Activated CD8-positive, alpha-beta T cell treated with anti-CD3 and anti-CD28 coated beads for 36 hours (primary cell): ENCODE measurements at regions not wholly inside any gene's neighbourhood (a gene's known extent, or its start where the extent isn't known, plus 50 kb on each side); places are given as distances from the start of the nearest gene placed in this dataset.

ENCODE experiments used
- ATAC-seq: fragments of 200-7000 bp; cut with Tn5 transposase; one replicate; pipeline ENCODE4 v1.10.0; 2021; ENCODE audit warnings: mild to moderate bottlenecking, moderate library complexity
- CTCF ChIA-PET: fragments of 350-600 bp; sonication (Branson Sonifier 250); formaldehyde crosslinking; loops from one replicate; lab custom pipeline; 2021; ENCODE audit warnings: antibody characterized with exemption; lab: Charles Lee
- POLR2A ChIA-PET: fragments of 350-600 bp; sonication (Branson Sonifier 250); formaldehyde crosslinking; loops from one replicate; lab custom pipeline; 2021; ENCODE audit warnings: antibody characterized with exemption; lab: Charles Lee
- DNase-seq: peaks from one replicate; pipeline ENCODE4 v3.0.0-alpha.2; 2020
- H3K27ac Mint-ChIP-seq: one replicate; pipeline ENCODE4 v1.8.0; 2021; ENCODE audit warnings: mild to moderate bottlenecking, mixed read lengths
- H3K27me3 Mint-ChIP-seq: one replicate; pipeline ENCODE4 v1.8.0; 2021; ENCODE audit warnings: mixed read lengths
- H3K36me3 Mint-ChIP-seq: one replicate; pipeline ENCODE4 v1.8.0; 2021; ENCODE audit warnings: low read depth, mixed read lengths
- H3K4me1 Mint-ChIP-seq: one replicate; pipeline ENCODE4 v1.8.0; 2021; ENCODE audit warnings: low read depth, mixed read lengths
- H3K4me3 Mint-ChIP-seq: one replicate; pipeline ENCODE4 v1.8.0; 2021; ENCODE audit warnings: mild to moderate bottlenecking, moderate library complexity, mixed read lengths
- H3K9me3 Mint-ChIP-seq: one replicate; pipeline ENCODE4 v1.8.0; 2021; ENCODE audit warnings: mixed read lengths
- intact Hi-C: fragments of 100-400 bp; cut with micrococcal nuclease; formaldehyde crosslinking; loops from one replicate; pipeline ENCODE4 v1.10.0; 2022
- TF ChIP-seq, protein P1 (sequence below): fragments of 200-600 bp; IDR thresholded peaks from one replicate; pipeline ENCODE4 v1.8.0; 2022; ENCODE audit warnings: antibody characterized with exemption, mild to moderate bottlenecking

DNA sequence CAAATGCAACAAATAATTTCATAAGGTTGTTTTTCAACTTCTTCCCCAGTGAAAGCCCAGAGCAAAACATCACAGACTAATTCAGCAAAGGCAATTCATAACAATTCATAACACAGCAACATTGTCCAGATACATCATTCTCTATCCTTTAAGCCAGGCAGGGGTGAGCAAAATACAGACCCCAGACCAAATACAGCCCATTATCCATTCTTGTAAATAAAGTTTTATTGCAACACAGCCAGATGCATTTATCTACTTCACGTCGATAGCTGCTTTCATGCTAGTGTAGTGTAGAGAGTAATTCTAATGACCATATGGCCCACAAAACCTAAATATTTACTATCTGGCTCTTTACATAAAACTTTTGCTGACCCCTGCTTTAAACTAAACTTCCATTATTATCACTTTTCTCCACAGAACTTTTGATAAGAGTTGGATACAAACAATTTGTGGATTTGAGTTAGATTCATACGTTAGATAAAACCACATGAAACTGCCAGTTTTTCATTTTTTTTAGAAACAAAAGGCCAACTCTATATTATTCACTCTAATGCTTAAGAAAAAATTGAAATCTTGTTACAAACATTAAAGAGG, 174.4 kb downstream of the DUSP6 start:
- ChIA-PET POLR2A (interaction anchor here (1.2 kb wide), 1 partner anchor 173 kb away, joined by 3 read pairs; no protein-coding TSS in a partner anchor), CTCF (interaction anchor here (0.7 kb wide), 1 partner anchor 523 kb away, joined by 3 read pairs; no protein-coding TSS in a partner anchor)
- no peak overlapping the region for H3K27ac Mint-ChIP-seq
- H3K36me3 Mint-ChIP-seq: no peaks in the 10 kb centered on the region
- H3K4me1 Mint-ChIP-seq: peaks cover 28% of the 10 kb centered on the region
- DNase-seq (no peak), ATAC-seq (no peak)
- TF ChIP-seq, protein P1, sequence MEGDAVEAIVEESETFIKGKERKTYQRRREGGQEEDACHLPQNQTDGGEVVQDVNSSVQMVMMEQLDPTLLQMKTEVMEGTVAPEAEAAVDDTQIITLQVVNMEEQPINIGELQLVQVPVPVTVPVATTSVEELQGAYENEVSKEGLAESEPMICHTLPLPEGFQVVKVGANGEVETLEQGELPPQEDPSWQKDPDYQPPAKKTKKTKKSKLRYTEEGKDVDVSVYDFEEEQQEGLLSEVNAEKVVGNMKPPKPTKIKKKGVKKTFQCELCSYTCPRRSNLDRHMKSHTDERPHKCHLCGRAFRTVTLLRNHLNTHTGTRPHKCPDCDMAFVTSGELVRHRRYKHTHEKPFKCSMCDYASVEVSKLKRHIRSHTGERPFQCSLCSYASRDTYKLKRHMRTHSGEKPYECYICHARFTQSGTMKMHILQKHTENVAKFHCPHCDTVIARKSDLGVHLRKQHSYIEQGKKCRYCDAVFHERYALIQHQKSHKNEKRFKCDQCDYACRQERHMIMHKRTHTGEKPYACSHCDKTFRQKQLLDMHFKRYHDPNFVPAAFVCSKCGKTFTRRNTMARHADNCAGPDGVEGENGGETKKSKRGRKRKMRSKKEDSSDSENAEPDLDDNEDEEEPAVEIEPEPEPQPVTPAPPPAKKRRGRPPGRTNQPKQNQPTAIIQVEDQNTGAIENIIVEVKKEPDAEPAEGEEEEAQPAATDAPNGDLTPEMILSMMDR: no peak
- no peaks in the 10 kb centered on the region for H3K9me3 Mint-ChIP-seq
- intact Hi-C loops: no loop called here
- peaks cover 4% of the 10 kb centered on the region for H3K27me3 Mint-ChIP-seq
- no peak overlapping the region for H3K4me3 Mint-ChIP-seq

DNA sequence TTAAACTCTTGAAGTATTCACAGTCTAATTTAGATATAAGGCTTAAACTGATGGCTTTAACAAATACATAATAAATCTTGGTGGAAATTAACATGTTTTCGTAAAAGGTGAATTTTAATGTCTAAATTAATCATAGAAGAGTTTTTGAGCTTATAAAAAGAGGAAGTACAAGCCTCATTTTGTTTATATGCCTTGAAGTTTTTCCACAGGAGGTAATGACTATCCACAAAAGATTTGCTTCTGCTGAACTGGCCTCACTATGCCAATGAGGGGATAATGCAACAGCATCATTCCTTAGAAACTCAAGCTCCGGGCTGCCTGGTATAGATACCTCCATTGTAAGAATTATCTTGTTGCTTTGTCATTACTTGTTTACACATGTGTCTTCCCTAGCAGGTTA, 175.6 kb downstream of the DUSP6 start:
- ATAC-seq (no peak), DNase-seq (no peak)
- Mint-ChIP-seq H3K9me3 (no peaks in the 10 kb centered on the region), H3K27me3 (peaks cover 4% of the 10 kb centered on the region), H3K36me3 (no peaks in the 10 kb centered on the region), H3K4me1 (peaks cover 24% of the 10 kb centered on the region), H3K4me3 (no peak overlapping the region), H3K27ac (no peak overlapping the region)
- TF ChIP-seq, protein P1: no peak
- ChIA-PET CTCF (no interaction called here), POLR2A (interaction anchor here (1.2 kb wide), 1 partner anchor 174 kb away, joined by 3 read pairs; no protein-coding TSS in a partner anchor)
- intact Hi-C loops: no loop called here

DNA sequence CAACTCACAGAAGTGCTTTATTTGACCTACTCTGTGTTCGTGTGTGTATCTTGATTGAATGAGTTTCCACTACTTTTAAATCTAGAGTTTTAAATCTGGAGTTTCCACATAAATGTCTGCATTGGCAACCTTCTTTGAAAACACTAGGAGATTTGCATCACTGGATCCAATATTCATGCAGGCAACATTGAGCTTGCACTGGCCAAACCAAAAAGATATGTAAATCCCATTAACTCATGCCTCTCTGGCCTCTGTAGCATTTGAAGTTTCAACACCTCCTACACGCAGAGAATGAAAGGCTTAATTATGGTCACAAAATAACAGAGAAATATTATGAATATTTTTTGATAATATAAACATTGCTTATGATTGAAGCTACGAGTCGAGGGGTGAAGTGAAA, 178.6 kb downstream of the DUSP6 start:
- TF ChIP-seq, protein P1: no peak
- no peak overlapping the region for H3K27ac Mint-ChIP-seq
- H3K36me3 Mint-ChIP-seq: no peaks in the 10 kb centered on the region
- intact Hi-C loops: no loop called here
- H3K27me3 Mint-ChIP-seq: peaks cover 4% of the 10 kb centered on the region
- DNase-seq (no peak), ATAC-seq (no peak)
- CTCF ChIA-PET: no interaction called here
- H3K9me3 Mint-ChIP-seq: no peaks in the 10 kb centered on the region
- peaks cover 9% of the 10 kb centered on the region for H3K4me1 Mint-ChIP-seq
- POLR2A ChIA-PET: no interaction called here
- no peak overlapping the region for H3K4me3 Mint-ChIP-seq

DNA sequence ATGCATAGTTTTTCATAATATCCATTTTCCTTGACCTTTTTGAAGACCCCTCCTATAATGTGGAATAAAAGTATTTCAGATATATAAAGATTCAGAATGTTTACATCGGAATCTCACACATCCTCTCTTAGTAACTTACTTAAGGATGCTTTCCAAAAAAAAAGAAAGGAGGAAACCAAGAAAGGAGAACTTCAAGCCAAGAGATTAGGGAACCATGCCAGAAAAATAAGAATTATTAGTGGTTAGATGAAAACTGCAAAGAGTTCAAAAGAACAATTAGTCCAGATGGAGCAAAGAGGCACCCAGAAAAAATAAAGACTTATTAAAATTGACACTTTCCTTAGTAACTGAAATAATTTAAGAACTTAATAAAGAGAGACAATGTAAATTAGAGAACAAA, 179.2 kb downstream of the DUSP6 start:
- H3K27ac Mint-ChIP-seq: no peak overlapping the region
- H3K4me1 Mint-ChIP-seq: peaks cover 13% of the 10 kb centered on the region
- intact Hi-C loops: no loop called here
- no peak for DNase-seq
- TF ChIP-seq, protein P1: no peak
- H3K9me3 Mint-ChIP-seq: no peaks in the 10 kb centered on the region
- H3K27me3 Mint-ChIP-seq: peaks cover 4% of the 10 kb centered on the region
- CTCF ChIA-PET: no interaction called here
- H3K4me3 Mint-ChIP-seq: no peak overlapping the region
- POLR2A ChIA-PET: no interaction called here
- no peaks in the 10 kb centered on the region for H3K36me3 Mint-ChIP-seq
- no peak for ATAC-seq

DNA sequence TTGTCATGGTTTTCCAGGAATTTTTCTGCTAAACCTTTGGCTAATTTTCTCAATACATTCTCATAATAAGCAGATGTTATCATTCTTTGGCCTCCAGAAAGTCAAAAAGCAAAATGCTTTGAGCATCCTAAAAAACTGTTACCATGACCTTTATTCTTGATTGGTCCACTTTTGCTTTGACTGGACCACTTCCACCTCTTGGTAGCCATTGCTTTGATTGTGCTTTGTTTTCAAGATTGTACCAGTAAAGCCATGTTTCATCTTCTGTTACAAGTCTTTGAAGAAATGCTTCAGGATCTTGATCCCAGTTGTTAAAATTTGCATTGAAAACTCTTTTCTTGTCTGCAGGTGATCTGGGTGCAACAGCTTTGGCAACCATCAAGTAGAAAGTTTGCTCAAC, 180.1 kb downstream of the DUSP6 start:
- intact Hi-C loops: no loop called here
- H3K27me3 Mint-ChIP-seq: no peaks in the 10 kb centered on the region
- no peak for ATAC-seq
- no peaks in the 10 kb centered on the region for H3K9me3 Mint-ChIP-seq
- no peak overlapping the region for H3K4me3 Mint-ChIP-seq
- H3K4me1 Mint-ChIP-seq: peaks cover 13% of the 10 kb centered on the region
- CTCF ChIA-PET: no interaction called here
- DNase-seq: no peak
- no peaks in the 10 kb centered on the region for H3K36me3 Mint-ChIP-seq
- POLR2A ChIA-PET: no interaction called here
- no peak overlapping the region for H3K27ac Mint-ChIP-seq
- TF ChIP-seq, protein P1: no peak
